Kidney (tissue), 13 donors: ENCODE measurements at regions not wholly inside any gene's neighbourhood (a gene's known extent, or its start where the extent isn't known, plus 50 kb on each side); places are given as distances from the start of the nearest gene placed in this dataset.
"Not testable (repeated sequence)": the region's sequence is repeated elsewhere in the genome, so short reads cannot be mapped to it uniquely, and the experiment has no call there.

Source experiments
- DNase-seq, 5 donors: peaks; one replicate each; pipeline ENCODE4 v3.0.0-alpha.2; 2013 to 2020
- FAIRE-seq: peaks from 2 replicates; lab custom pipeline; 2012; peaks lifted over from hg19 to GRCh38; lab: Jason Lieb, UNC
- H3K27ac ChIP-seq, 2 donors: one replicate each; pipeline ENCODE4 v1.7.0; 2013; ENCODE audit warnings: low read depth in 2 of 2, low read length in 2 of 2, inconsistent platforms in 1 of 2
- H3K27me3 ChIP-seq: one replicate; pipeline ENCODE4 v1.7.1; 2013; ENCODE audit warnings: low read length, inconsistent platforms; ENCODE audit not compliant: control insufficient read depth, insufficient read depth
- H3K36me3 ChIP-seq, 3 donors: one replicate each; pipeline versions ENCODE4 v1.7.0 to v1.7.1; 2013; ENCODE audit warnings: low read length in 3 of 3, control low read depth in 1 of 3, inconsistent platforms in 1 of 3; ENCODE audit not compliant: insufficient read depth in 3 of 3, control insufficient read depth in 2 of 3
- H3K4me1 ChIP-seq, 3 donors: one replicate each; pipeline versions ENCODE4 v1.7.0 to v1.7.1; 2013; ENCODE audit warnings: low read length in 3 of 3, inconsistent platforms in 1 of 3, low read depth in 1 of 3; ENCODE audit not compliant: control insufficient read depth in 2 of 3, insufficient read depth in 2 of 3
- H3K4me3 ChIP-seq, 3 donors: one replicate each; pipeline versions ENCODE4 v1.7.0 to v1.8.1; 2013; ENCODE audit warnings: low read length in 3 of 3, control low read depth in 1 of 3, inconsistent platforms in 1 of 3
- H3K9ac ChIP-seq, 3 donors: one replicate each; pipeline versions ENCODE4 v1.7.0 to v1.7.1; 2013; ENCODE audit warnings: low read length in 3 of 3, control low read depth in 1 of 3, inconsistent platforms in 1 of 3
- H3K9me3 ChIP-seq, 3 donors: one replicate each; pipeline versions ENCODE4 v1.7.0 to v1.7.1; 2013; ENCODE audit warnings: low read length in 3 of 3, control low read depth in 1 of 3, inconsistent platforms in 1 of 3; ENCODE audit not compliant: control insufficient read depth in 2 of 3, insufficient read depth in 1 of 3
- CTCF ChIP-seq: IDR thresholded peaks from 3 replicates; pipeline ENCODE4 v1.5.1; 2012; ENCODE audit warnings: mild to moderate bottlenecking, moderate library complexity, borderline replicate concordance; ENCODE audit not compliant: insufficient read depth; ENCODE audit errors: extremely low read depth
- intact Hi-C: fragments of 100-400 bp; cut with DNase I; formaldehyde crosslinking; loops from one replicate; pipeline ENCODE4 v1.11.1; 2022
- donor health status: control.
- donor health status: control.
- donor health status: control.
- donor health status: control.
- donor health status: control.
- donor health status: DM: yes; HTN: yes; CAD: no.
- donor health status: Normal renal cell carcinoma (clear cell type).

DNA sequence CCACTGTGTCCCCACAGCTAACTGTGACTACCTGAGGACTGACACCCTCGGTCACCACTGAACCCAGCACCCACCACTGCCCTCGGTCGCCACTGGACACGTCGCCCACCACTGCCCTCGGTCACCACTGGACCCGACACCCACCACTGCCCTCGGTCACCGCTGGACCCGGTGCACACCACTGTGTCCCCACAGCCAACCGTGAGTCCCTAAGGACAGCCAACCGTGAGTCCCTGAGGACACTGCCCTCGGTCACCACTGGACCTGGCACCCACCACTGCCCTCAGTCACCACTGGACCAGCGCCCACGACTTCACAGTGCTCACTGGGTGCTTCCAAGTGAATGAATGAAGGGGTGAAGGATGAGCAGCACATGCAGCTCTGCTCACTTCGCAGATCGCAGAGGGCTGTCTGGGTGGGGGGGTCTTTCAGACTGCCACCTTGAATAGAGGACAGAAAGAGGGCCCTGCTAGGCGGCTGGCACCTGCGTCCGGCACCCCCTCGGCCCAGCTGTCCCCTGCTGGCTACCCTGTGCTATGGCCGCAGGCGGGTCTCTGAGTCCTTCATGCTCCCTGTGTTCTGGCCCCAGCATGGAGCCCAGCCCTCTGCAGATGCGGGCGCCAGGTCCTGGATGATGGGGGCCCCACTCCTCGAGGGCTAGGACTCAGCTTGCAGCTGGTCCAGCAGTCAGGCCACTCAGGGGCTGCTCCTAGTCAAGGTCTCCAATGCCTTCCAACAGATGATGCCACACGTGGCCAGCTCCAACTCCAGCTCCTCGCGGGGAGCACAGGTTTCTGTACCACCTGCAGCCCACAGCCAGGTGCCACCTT lies 51.4 kb upstream of the GPC1 start:
- H3K9me3 ChIP-seq: no peaks in the 10 kb centered on the region
- H3K27me3 ChIP-seq: no peaks in the 10 kb centered on the region
- no peaks in the 10 kb centered on the region for H3K36me3 ChIP-seq
- H3K4me3 ChIP-seq: no peak overlapping the region
- H3K27ac ChIP-seq: no peak overlapping the region
- FAIRE-seq: no peak
- intact Hi-C loops: no loop called here
- no peak for TF ChIP-seq CTCF
- H3K4me1 ChIP-seq: no peaks in the 10 kb centered on the region
- DNase-seq: peak in 2 of 5 donors; percentile 25 to 61
- H3K9ac ChIP-seq: no peak overlapping the region

DNA sequence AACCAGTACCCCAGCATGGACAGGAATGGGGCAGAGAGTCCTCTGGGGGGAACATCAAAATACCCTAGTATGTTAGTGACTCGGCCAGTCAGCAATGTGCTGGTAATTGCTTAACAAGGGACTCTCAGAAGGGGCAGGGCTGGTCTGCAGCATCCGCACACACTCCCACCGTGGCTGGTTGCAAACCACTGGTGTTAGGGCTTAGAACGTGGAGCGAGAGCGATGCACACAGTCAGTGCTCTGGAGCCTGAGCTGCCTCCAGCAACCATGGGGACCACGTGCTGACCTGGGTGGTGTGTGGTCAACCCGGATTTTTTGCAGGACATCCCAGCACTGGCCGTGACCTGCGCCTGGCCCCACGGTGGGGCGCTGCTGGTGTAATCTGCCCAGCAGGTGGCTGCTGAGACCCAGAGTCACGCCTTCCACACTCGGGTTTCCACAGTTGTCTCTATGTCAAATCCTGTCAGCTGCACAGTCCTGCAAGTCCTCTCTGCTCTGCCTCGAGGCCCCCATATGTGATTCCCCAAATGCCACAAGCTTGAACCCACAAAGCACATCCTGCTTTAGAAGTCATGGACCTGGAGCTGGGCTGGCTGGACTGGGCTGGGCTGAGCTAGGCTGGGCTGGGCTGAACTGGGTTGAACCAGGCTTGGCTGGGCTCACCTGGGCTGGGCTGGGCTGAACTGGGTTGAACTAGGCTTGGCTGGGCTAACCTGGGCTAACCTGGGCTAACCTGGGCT lies 50.6 kb upstream of the GPC1 start:
- no peak for FAIRE-seq

GRCh38 chr2:240385451-240386161 lies 49.9 kb upstream of the GPC1 start:
- H3K9ac ChIP-seq, intact Hi-C loops, H3K27ac ChIP-seq, H3K4me1 ChIP-seq, H3K27me3 ChIP-seq, H3K4me3 ChIP-seq, FAIRE-seq, H3K36me3 ChIP-seq, H3K9me3 ChIP-seq: not testable (repeated sequence)
- peak in 2 of 5 donors; percentile 30 to 71 for DNase-seq

More for the DNA sequence above, 50.6 kb upstream of the GPC1 start:
- Histone ChIP-seq H3K27me3 (no peaks in the 10 kb centered on the region), H3K4me3 (no peak overlapping the region), H3K4me1 (no peaks in the 10 kb centered on the region), H3K36me3 (no peaks in the 10 kb centered on the region), H3K27ac (no peak overlapping the region), H3K9me3 (no peaks in the 10 kb centered on the region), H3K9ac (no peak overlapping the region)
- DNase-seq: peak in 1 of 5 donors; percentile 45
- TF ChIP-seq CTCF: no peak
- intact Hi-C loops: no loop called here
